ENCODE measurements at regions not wholly inside any gene's neighbourhood (a gene's known extent, or its start where the extent isn't known, plus 50 kb on each side); places are given as distances from the start of the nearest gene placed in this dataset.

DNA sequence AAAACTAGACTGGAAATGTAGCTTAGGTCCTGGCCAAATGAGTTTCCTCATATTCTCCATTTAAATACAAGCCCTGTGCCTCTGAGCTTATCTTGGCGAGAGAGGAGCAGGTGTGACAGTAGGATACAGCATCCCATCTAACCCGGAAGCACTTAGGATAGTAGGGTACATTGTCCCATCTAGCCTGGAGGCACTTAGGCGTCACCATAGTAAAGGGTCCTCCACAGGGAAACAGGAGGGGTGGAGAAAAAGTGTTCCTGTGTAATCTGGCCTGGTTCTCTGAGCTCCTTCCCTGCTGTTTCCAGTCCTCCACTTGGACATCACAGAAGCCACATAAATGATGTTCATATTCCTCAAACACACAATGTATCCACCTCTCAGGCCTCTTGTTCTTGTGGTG lies 301.4 kb downstream of the GALR1 start:
- DNase-seq (ENCODE audit: low read depth), result no peak
- TF ChIP-seq, protein P1, sequence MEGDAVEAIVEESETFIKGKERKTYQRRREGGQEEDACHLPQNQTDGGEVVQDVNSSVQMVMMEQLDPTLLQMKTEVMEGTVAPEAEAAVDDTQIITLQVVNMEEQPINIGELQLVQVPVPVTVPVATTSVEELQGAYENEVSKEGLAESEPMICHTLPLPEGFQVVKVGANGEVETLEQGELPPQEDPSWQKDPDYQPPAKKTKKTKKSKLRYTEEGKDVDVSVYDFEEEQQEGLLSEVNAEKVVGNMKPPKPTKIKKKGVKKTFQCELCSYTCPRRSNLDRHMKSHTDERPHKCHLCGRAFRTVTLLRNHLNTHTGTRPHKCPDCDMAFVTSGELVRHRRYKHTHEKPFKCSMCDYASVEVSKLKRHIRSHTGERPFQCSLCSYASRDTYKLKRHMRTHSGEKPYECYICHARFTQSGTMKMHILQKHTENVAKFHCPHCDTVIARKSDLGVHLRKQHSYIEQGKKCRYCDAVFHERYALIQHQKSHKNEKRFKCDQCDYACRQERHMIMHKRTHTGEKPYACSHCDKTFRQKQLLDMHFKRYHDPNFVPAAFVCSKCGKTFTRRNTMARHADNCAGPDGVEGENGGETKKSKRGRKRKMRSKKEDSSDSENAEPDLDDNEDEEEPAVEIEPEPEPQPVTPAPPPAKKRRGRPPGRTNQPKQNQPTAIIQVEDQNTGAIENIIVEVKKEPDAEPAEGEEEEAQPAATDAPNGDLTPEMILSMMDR (IDR thresholded peaks at IDR 0.05; ENCODE audit: insufficient read depth, low read length, poor library complexity, severe bottlenecking), result no peak
- H3K27me3 ChIP-seq (ENCODE audit: control insufficient read depth, insufficient read depth, low read length), result no peaks in the 10 kb centered on the region

DNA sequence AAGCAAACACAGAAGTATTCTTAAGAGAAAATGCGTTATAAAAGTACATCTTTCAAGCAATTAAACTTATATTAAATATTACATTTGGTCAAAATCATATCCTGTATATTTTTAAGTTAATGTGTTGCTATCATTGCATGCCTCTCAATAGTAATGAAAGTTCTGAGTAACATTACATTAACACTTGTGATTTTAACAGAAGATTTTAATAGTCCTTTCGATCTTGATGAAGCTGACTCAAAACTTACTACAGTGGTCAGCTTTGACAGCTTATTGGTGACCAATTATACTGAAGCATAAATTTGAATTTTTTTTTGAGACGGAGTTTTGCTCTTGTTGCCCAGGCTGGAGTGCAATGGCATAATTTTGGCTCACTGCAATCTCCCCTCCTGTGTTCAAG lies 303.3 kb downstream of the GALR1 start:
- Histone ChIP-seq H3K4me3 (ENCODE audit: low read depth, low read length) (no peak overlapping the region), H3K27me3 (ENCODE audit: control insufficient read depth, insufficient read depth, low read length) (no peaks in the 10 kb centered on the region), H3K36me3 (ENCODE audit: control insufficient read depth, insufficient read depth, low read length) (no peaks in the 10 kb centered on the region)
- DNase-seq (ENCODE audit: low read depth), result no peak
- TF ChIP-seq, protein P1 (IDR thresholded peaks at IDR 0.05; ENCODE audit: insufficient read depth, low read length, poor library complexity, severe bottlenecking), result no peak

More for the DNA sequence above, 301.4 kb downstream of the GALR1 start:
- Histone ChIP-seq H3K36me3 (ENCODE audit: control insufficient read depth, insufficient read depth, low read length) (no peaks in the 10 kb centered on the region), H3K4me3 (ENCODE audit: low read depth, low read length) (no peak overlapping the region)

DNA sequence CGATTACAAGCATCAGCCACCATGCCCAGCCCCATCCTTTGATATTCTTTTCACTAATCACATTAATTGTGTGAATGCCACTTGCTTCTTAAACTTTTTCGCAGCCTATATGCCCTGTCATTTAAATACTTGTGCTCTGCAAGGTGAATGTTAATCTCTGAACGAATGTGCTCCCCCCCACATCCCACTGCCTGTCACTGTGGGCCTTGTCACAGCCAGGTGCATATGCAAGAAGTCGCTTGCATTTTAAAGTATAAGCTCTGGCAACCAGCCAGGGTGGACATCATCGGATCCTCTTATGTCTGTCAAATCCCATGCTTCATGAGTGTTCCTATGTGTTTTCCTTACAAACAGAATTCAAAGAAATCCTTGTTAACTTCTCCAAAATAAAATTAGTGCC lies 304.4 kb downstream of the GALR1 start:
- Histone ChIP-seq H3K36me3 (ENCODE audit: control insufficient read depth, insufficient read depth, low read length) (no peaks in the 10 kb centered on the region), H3K27me3 (ENCODE audit: control insufficient read depth, insufficient read depth, low read length) (no peaks in the 10 kb centered on the region), H3K4me3 (ENCODE audit: low read depth, low read length) (no peak overlapping the region)
- no peak for DNase-seq (ENCODE audit: low read depth)
- TF ChIP-seq, protein P1 (IDR thresholded peaks at IDR 0.05; ENCODE audit: insufficient read depth, low read length, poor library complexity, severe bottlenecking), result no peak

DNA sequence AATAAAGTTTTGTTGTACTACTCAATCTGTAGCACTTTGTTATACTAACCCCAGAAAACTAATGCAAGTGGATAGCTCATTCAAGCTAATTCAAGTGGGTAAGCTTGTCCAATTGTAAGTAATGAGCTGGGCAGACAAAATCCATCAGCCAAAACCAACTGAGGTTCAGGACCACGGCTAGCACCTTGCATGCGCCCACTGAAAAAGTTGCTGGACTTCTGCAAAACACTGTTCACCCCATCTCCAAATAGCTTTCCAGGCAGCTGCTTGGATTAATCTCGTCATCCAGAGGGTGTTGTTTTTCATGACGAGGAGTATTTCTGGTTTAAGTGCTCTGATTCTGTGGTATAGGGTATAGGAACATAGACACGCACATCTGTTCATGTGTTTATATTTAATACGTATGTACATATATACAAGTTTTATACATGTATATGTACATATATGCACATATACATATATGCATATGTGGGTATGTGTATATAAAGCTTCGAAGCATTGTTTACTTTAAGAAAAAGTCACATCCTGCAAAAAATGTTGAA lies 307.5 kb downstream of the GALR1 start:
- TF ChIP-seq, protein P1 (IDR thresholded peaks at IDR 0.05; ENCODE audit: insufficient read depth, low read length, poor library complexity, severe bottlenecking), result no peak
- Histone ChIP-seq H3K36me3 (ENCODE audit: control insufficient read depth, insufficient read depth, low read length) (no peaks in the 10 kb centered on the region), H3K27me3 (ENCODE audit: control insufficient read depth, insufficient read depth, low read length) (no peaks in the 10 kb centered on the region), H3K4me3 (ENCODE audit: low read depth, low read length) (no peak overlapping the region)
- no peak for DNase-seq (ENCODE audit: low read depth)

DNA sequence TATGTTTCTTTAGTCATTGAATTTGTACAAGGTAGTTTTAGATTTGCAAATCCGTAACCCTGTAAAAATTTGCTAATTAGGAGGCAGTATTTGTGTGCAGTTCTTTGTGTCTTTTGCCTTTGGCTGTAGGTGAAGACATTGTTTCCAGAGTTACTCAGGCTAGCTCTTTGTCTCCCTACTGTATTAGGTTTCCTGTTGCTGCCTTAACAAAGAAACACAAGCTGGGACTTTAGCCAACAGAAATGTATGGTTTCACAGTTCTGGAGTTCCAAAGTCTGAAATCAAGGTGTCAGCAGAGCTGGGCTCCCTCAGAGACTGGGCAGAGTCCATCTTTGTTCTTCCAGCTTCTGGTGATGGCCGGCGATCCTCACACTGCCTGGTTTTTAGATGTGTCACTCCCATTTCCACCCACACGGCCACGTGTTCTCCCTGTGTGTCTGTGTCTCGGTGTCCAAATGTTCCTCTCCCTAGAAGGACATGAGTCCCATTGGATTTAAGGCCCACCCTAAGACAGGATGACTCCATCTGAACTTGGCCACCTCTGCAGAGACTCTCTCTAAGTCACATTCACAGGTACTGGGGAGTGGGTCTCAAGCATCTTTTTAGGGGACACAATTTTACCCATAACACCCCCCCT lies 309.7 kb downstream of the GALR1 start:
- TF ChIP-seq, protein P1 (IDR thresholded peaks at IDR 0.05; ENCODE audit: insufficient read depth, low read length, poor library complexity, severe bottlenecking), result no peak
- Histone ChIP-seq H3K4me3 (ENCODE audit: low read depth, low read length) (no peak overlapping the region), H3K27me3 (ENCODE audit: control insufficient read depth, insufficient read depth, low read length) (no peaks in the 10 kb centered on the region)

More for the DNA sequence above, 309.7 kb downstream of the GALR1 start:
- no peaks in the 10 kb centered on the region for H3K36me3 ChIP-seq (ENCODE audit: control insufficient read depth, insufficient read depth, low read length)
- no peak for DNase-seq (ENCODE audit: low read depth)
